Heart left ventricle (tissue), 13 donors: ENCODE measurements at regions not wholly inside any gene's neighbourhood (a gene's known extent, or its start where the extent isn't known, plus 50 kb on each side); places are given as distances from the start of the nearest gene placed in this dataset.

ENCODE experiments used
- POLR2A ChIP-seq, 2 donors: fragments of 450-650 bp; IDR thresholded peaks; one replicate each; pipeline ENCODE4 v1.6.1; 2017; ENCODE audit warnings: antibody characterized with exemption in 2 of 2, mild to moderate bottlenecking in 2 of 2, moderate library complexity in 2 of 2
- TF ChIP-seq, protein P1 (sequence below), 12 donors: fragments of 200-600 bp; sonication (generic) in 4 of 12; IDR thresholded peaks; one replicate each; pipeline versions ENCODE4 v1.5.0 to v1.8.0; 2018 to 2022; ENCODE audit warnings: antibody characterized with exemption in 12 of 12, mild to moderate bottlenecking in 5 of 12
- donor health status: ischemic (EF 13 %, LVEDD 7.1; RV severe dilation, severe dysfunction).
- donor health status: DM: no; HTN: yes; CAD: no.
- donor health status: DM: no; HTN: no; CAD: no.
- donor health status: ischemic (EF 25% LVEDD 6.9; RV normal size, moderate dysfunction).
- donor health status: ischemic (EF 25% LVEDD 5.7; RV mildly dilated, moderate dysfunction).
- donor health status: ischemic (EF 35%, LVEDD 5.7; RV mildly dilated, moderate dysfunction).
- donor health status: nonischemic (EF 11% LVEDD 7.7; RV severe dilation, severe dysfunction).
- donor health status: DM: yes; HTN: yes; CAD: no.
- donor health status: PGD.
- donor health status: ischemic (EF 29% LVEDD 5.4; RV normal size, mild dysfunction).
- donor health status: nonischemic (EF 23%, LVEDD 6.1; RV moderate dilation, normal function).

DNA sequence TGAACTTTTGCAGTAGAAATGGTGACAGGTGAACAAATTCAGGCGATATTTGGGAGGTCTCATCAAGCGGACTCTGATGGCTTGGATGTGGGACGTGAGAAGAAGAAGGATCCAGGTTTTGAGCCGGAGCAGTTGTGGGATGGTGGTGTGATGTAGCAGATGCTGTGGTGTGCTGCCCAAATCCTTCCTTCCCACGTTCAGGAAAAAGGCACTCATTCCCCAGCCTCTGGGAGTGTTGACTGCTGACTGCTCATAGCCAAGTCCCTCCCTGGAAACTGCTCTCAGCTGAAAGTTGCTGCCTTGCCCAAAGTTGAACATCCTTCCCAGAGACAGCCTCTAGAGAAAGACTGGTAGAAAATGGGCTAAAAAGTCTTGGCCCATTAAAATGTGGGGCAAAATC, 890.3 kb upstream of the ACVR2A start:
- TF ChIP-seq, protein P1, sequence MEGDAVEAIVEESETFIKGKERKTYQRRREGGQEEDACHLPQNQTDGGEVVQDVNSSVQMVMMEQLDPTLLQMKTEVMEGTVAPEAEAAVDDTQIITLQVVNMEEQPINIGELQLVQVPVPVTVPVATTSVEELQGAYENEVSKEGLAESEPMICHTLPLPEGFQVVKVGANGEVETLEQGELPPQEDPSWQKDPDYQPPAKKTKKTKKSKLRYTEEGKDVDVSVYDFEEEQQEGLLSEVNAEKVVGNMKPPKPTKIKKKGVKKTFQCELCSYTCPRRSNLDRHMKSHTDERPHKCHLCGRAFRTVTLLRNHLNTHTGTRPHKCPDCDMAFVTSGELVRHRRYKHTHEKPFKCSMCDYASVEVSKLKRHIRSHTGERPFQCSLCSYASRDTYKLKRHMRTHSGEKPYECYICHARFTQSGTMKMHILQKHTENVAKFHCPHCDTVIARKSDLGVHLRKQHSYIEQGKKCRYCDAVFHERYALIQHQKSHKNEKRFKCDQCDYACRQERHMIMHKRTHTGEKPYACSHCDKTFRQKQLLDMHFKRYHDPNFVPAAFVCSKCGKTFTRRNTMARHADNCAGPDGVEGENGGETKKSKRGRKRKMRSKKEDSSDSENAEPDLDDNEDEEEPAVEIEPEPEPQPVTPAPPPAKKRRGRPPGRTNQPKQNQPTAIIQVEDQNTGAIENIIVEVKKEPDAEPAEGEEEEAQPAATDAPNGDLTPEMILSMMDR (IDR thresholded peaks at IDR 0.05) = no peak
- no peak for TF ChIP-seq POLR2A (IDR thresholded peaks at IDR 0.05)
